SU-DHL-6 (cell line): ENCODE measurements at regions not wholly inside any gene's neighbourhood (a gene's known extent, or its start where the extent isn't known, plus 50 kb on each side); places are given as distances from the start of the nearest gene placed in this dataset.

Experiments
- CTCF ChIP-seq: fragments of 200-600 bp; sonication (generic); IDR thresholded peaks from one replicate; pipeline ENCODE4 v1.5.1; 2017; ENCODE audit warnings: antibody characterized with exemption, mild to moderate bottlenecking, low read length, moderate library complexity; ENCODE audit not compliant: insufficient read depth, poor library complexity, severe bottlenecking
- EZH2phosphoT487 ChIP-seq: fragments of 200-600 bp; sonication (generic), shearing (Covaris generic); conservative IDR thresholded peaks from 2 replicates; pipeline ENCODE4 v1.6.1; 2018; ENCODE audit warnings: mild to moderate bottlenecking, antibody characterized with exemption, low read length, moderate library complexity, mixed read lengths

DNA sequence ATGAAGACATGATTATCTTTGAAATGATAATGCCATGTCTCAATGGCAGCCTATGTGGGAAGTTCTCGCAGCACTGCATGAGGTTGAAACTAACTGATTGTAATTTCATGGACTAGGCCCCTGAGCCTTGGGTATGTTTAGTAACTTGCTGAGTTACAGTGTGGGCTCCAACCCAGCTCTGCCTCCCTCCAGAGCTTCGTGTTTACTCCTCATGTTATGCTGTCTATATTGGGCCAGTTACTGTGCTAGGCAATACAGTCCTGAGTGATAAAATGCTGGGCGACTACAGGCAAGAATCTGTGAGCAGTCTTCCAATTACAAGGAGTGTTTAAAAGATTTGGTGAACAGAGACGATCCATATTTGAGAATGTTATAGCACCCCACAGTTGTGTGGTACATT, 530.1 kb upstream of the CDH2 start:
- TF ChIP-seq CTCF (no peak), EZH2phosphoT487 (no peak)
